ENCODE measurements at regions not wholly inside any gene's neighbourhood (a gene's known extent, or its start where the extent isn't known, plus 50 kb on each side); places are given as distances from the start of the nearest gene placed in this dataset.

DNA sequence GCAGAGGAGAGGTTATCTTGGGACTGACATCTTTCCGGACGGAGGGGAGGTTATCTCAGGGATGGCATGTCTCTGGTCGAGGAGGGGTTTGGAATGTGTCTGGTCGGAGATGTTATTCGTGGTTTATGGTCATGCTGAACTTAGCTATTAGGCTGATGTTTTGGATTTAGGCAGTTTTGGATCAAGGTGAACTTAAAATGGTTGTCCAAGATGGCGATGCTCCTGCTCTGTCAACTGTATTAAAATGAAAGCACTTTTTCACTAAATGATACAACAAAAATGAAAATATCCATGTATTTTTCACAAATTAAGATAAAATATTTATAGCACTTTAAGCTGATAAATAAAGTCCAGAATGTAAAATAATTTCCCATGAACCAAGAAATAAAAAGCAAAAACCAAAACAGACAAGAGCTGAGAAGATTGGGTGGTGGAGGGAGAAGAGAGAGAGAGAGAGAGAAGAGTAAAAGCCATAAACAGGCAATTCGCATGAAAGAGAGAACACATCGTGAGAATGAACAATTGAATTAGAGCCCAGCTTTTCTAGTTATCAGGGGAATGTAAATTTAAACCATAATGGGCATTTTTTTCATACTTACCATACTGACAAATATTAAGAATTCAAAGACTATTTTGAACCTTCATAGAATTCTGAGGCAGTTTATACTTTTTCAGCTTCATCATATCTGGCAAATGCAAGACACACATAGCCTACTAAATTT, 2236.0 kb upstream of the AGA start:
- TF ChIP-seq ZNF274 (IDR thresholded peaks at IDR 0.05; ENCODE audit: low read depth, low read length): no peak
- no peak for TF ChIP-seq SUZ12 (IDR thresholded peaks at IDR 0.05; ENCODE audit: extremely low read depth, insufficient read depth, insufficient read length)
- TF ChIP-seq YY1 (IDR thresholded peaks at IDR 0.05; ENCODE audit: insufficient read depth, insufficient read length): no peak

All from NT2/D1 (cell line).